SIG-M5 (cell line): ENCODE measurements at regions not wholly inside any gene's neighbourhood (a gene's known extent, or its start where the extent isn't known, plus 50 kb on each side); places are given as distances from the start of the nearest gene placed in this dataset.

Source experiments
- DNase-seq: peaks from one replicate; lab custom pipeline; 2025; lab: John Stamatoyannopoulos, UW

GRCh38 chr16:87053016-87053982, 263.9 kb downstream of the C16orf95 start:
- DNase-seq: no peak

GRCh38 chr16:87054154-87054553, 263.0 kb downstream of the C16orf95 start:
- DNase-seq: no peak

- no peak for DNase-seq
Observed at GRCh38 chr16:87054856-87055255, 262.3 kb downstream of the C16orf95 start.

GRCh38 chr16:87056083-87056482, 261.1 kb downstream of the C16orf95 start:
- DNase-seq: no peak

GRCh38 chr16:87056551-87056950, 260.6 kb downstream of the C16orf95 start:
- DNase-seq: no peak

GRCh38 chr16:87057211-87057881, 259.8 kb downstream of the C16orf95 start:
- DNase-seq: no peak

- DNase-seq: no peak
Observed at GRCh38 chr16:87057951-87058560, 259.1 kb downstream of the C16orf95 start.

- DNase-seq: no peak
Observed at GRCh38 chr16:87058728-87059250, 258.4 kb downstream of the C16orf95 start.

- no peak for DNase-seq
Observed at GRCh38 chr16:87060034-87060986, 256.9 kb downstream of the C16orf95 start.

GRCh38 chr16:87061243-87061920, 255.8 kb downstream of the C16orf95 start:
- DNase-seq: no peak

- DNase-seq: no peak
Observed at GRCh38 chr16:87062569-87063442, 254.4 kb downstream of the C16orf95 start.

GRCh38 chr16:87063543-87063942, 253.6 kb downstream of the C16orf95 start:
- no peak for DNase-seq

GRCh38 chr16:87064731-87065445, 252.3 kb downstream of the C16orf95 start:
- no peak for DNase-seq

GRCh38 chr16:87065446-87066132, 251.6 kb downstream of the C16orf95 start:
- DNase-seq: no peak

GRCh38 chr16:87066133-87067002, 250.8 kb downstream of the C16orf95 start:
- DNase-seq: no peak

- DNase-seq: no peak
Observed at GRCh38 chr16:87067003-87067556, 250.1 kb downstream of the C16orf95 start.
